IMR-90 (cell line): ENCODE measurements at regions not wholly inside any gene's neighbourhood (a gene's known extent, or its start where the extent isn't known, plus 50 kb on each side); places are given as distances from the start of the nearest gene placed in this dataset.

ENCODE experiments used
- ATAC-seq: fragments of 200-7000 bp; cut with Tn5 transposase; 2 replicates; pipeline ENCODE4 v1.9.1; 2020; ENCODE audit warnings: low read depth, mild to moderate bottlenecking, moderate library complexity
- BruUV-seq: library from RNA; stranded (reverse); fragments of 400-500 nt; replicated peaks from 2 replicates; lab custom pipeline; 2021; lab: Mats Ljungman, UMichigan
- CTCF ChIA-PET: fragments of 300-600 bp; formaldehyde crosslinking; extraction: SDS; loops from one replicate; lab custom pipeline; 2021; ENCODE audit warnings: antibody characterized with exemption; lab: Yijun Ruan, JAX
- POLR2A ChIA-PET: fragments of 300-600 bp; sonication (Branson Sonifier 250); formaldehyde crosslinking; loops from one replicate; lab custom pipeline; 2022; ENCODE audit warnings: antibody characterized with exemption; ENCODE audit not compliant: unreplicated experiment; lab: Charles Lee
- DNase-seq: peaks from one replicate; pipeline ENCODE4 v3.0.0; 2013
- H2AFZ ChIP-seq: replicated peaks from 2 replicates; pipeline ENCODE3; 2013; ENCODE audit warnings: low read length, mild to moderate bottlenecking; ENCODE audit not compliant: poor library complexity
- H2AK5ac ChIP-seq: 2 replicates; pipeline ENCODE4 v1.6.1; 2013; ENCODE audit warnings: low read depth, low read length, inconsistent platforms
- H2AK9ac ChIP-seq: replicated peaks from 2 replicates; pipeline ENCODE3; 2013; ENCODE audit warnings: mild to moderate bottlenecking, low read depth, low read length, moderate library complexity; ENCODE audit not compliant: poor library complexity
- H2BK120ac ChIP-seq: 2 replicates; pipeline ENCODE4 v1.6.1; 2013; ENCODE audit warnings: low read depth, low read length, inconsistent platforms
- H2BK15ac ChIP-seq: 3 replicates; pipeline ENCODE4 v1.6.1; 2013; ENCODE audit warnings: low read depth, low read length, inconsistent platforms
- H2BK20ac ChIP-seq: 2 replicates; pipeline ENCODE4 v1.6.1; 2013; ENCODE audit warnings: low read depth, mild to moderate bottlenecking, inconsistent platforms, low read length, moderate library complexity
- H2BK5ac ChIP-seq: 2 replicates; pipeline ENCODE4 v1.6.1; 2013; ENCODE audit warnings: mild to moderate bottlenecking, low read depth, low read length, inconsistent platforms; ENCODE audit not compliant: poor library complexity, severe bottlenecking
- H3K14ac ChIP-seq: replicated peaks from 2 replicates; pipeline ENCODE4 v1.6.1; 2013; ENCODE audit warnings: low read depth, low read length, inconsistent platforms
- H3K18ac ChIP-seq: 2 replicates; pipeline ENCODE4 v1.6.1; 2013; ENCODE audit warnings: low read depth, low read length, control low read depth
- H3K23ac ChIP-seq: 2 replicates; pipeline ENCODE4 v1.6.1; 2013; ENCODE audit warnings: low read depth, low read length, inconsistent platforms
- H3K27ac ChIP-seq: 2 replicates; pipeline ENCODE4 v1.5.1; 2013; ENCODE audit warnings: mild to moderate bottlenecking, control low read depth, low read length; ENCODE audit not compliant: insufficient read depth
- H3K27me3 ChIP-seq: 2 replicates; pipeline ENCODE4 v1.6.1; 2013; ENCODE audit warnings: low read length; ENCODE audit not compliant: control insufficient read depth, insufficient read depth
- H3K36me3 ChIP-seq: 2 replicates; pipeline ENCODE4 v1.6.1; 2013; ENCODE audit warnings: low read length, mixed read lengths; ENCODE audit not compliant: control insufficient read depth, insufficient read depth
- H3K4ac ChIP-seq: 2 replicates; pipeline ENCODE4 v1.6.1; 2013; ENCODE audit warnings: low read depth, low read length, inconsistent platforms
- H3K4me1 ChIP-seq: 2 replicates; pipeline ENCODE4 v1.6.1; 2013; ENCODE audit warnings: low read length, mixed read lengths; ENCODE audit not compliant: control insufficient read depth, insufficient read depth
- H3K4me2 ChIP-seq: 2 replicates; pipeline ENCODE4 v1.6.1; 2013; ENCODE audit warnings: low read depth, mild to moderate bottlenecking, control low read depth, low read length, moderate library complexity
- H3K4me3 ChIP-seq: 2 replicates; pipeline ENCODE4 v1.5.1; 2013; ENCODE audit warnings: low read depth, mild to moderate bottlenecking, control low read depth, low read length, moderate library complexity; ENCODE audit not compliant: insufficient read depth
- H3K56ac ChIP-seq: 2 replicates; pipeline ENCODE4 v1.6.1; 2013; ENCODE audit warnings: low read length, inconsistent platforms; ENCODE audit not compliant: insufficient read depth; ENCODE audit errors: extremely low read depth
- H3K79me1 ChIP-seq, 2 experiments: 2 replicates each; pipeline ENCODE4 v1.6.1; 2013; ENCODE audit warnings: low read length in 2 of 2, inconsistent platforms in 1 of 2, low read depth in 1 of 2
- H3K9ac ChIP-seq: 2 replicates; pipeline ENCODE4 v1.6.1; 2013; ENCODE audit warnings: low read depth, low read length, control low read depth
- H3K9me1 ChIP-seq: 2 replicates; pipeline ENCODE4 v1.6.1; 2013; ENCODE audit warnings: low read length, inconsistent platforms; ENCODE audit not compliant: insufficient read depth
- H3K9me3 ChIP-seq: 2 replicates; pipeline ENCODE4 v1.6.1; 2013; ENCODE audit warnings: low read length; ENCODE audit not compliant: control insufficient read depth, insufficient read depth
- H4K20me1 ChIP-seq: 2 replicates; pipeline ENCODE4 v1.6.1; 2013; ENCODE audit warnings: low read length, inconsistent platforms; ENCODE audit not compliant: insufficient read depth
- H4K5ac ChIP-seq: 2 replicates; pipeline ENCODE4 v1.6.1; 2013; ENCODE audit warnings: mild to moderate bottlenecking, low read depth, low read length, control low read depth
- H4K8ac ChIP-seq, 2 experiments: 2 replicates each; pipeline ENCODE4 v1.6.1; 2013; ENCODE audit warnings: low read depth in 2 of 2, low read length in 2 of 2, control low read depth in 1 of 2, inconsistent platforms in 1 of 2
- H4K91ac ChIP-seq: 2 replicates; pipeline ENCODE4 v1.6.1; 2013; ENCODE audit warnings: low read depth, low read length, inconsistent platforms; ENCODE audit not compliant: insufficient read depth
- BHLHE40 ChIP-seq: fragments of 150-350 bp; IDR thresholded peaks from 2 replicates; pipeline ENCODE4 v1.6.1; 2016; ENCODE audit warnings: mild to moderate bottlenecking, low read depth, low read length
- ELK1 ChIP-seq: fragments of 150-350 bp; IDR thresholded peaks from 2 replicates; pipeline ENCODE4 v1.6.1; 2016; ENCODE audit warnings: low read depth, mild to moderate bottlenecking, low read length, moderate library complexity, borderline replicate concordance
- FOS ChIP-seq: fragments of 150-350 bp; IDR thresholded peaks from 2 replicates; pipeline ENCODE4 v1.6.1; 2016; ENCODE audit warnings: low read depth, low read length
- MAFK ChIP-seq: IDR thresholded peaks from 2 replicates; pipeline ENCODE4 v1.6.1; 2012; ENCODE audit warnings: low read depth, low read length, improper control_type of control experiment
- MAZ ChIP-seq: IDR thresholded peaks from 2 replicates; pipeline ENCODE4 v1.6.1; 2012; ENCODE audit warnings: low read depth, mild to moderate bottlenecking, low read length, improper control_type of control experiment, moderate library complexity, borderline replicate concordance
- MXI1 ChIP-seq: IDR thresholded peaks from 2 replicates; pipeline ENCODE4 v1.6.1; 2012; ENCODE audit warnings: low read depth, mild to moderate bottlenecking, low read length, moderate library complexity, borderline replicate concordance
- NFE2L2 ChIP-seq: fragments of 150-350 bp; IDR thresholded peaks from 2 replicates; pipeline ENCODE4 v1.6.1; 2016; ENCODE audit warnings: low read depth, mild to moderate bottlenecking, low read length
- POLR2A ChIP-seq: IDR thresholded peaks from 2 replicates; pipeline ENCODE4 v1.6.1; 2012; ENCODE audit warnings: mild to moderate bottlenecking, low read depth, low read length
- RAD21 ChIP-seq: IDR thresholded peaks from 2 replicates; pipeline ENCODE4 v1.6.1; 2012; ENCODE audit warnings: low read length, improper control_type of control experiment
- RCOR1 ChIP-seq: IDR thresholded peaks from 2 replicates; pipeline ENCODE4 v1.6.1; 2012; ENCODE audit warnings: mild to moderate bottlenecking, low read length, improper control_type of control experiment; ENCODE audit not compliant: insufficient replicate concordance
- RFX5 ChIP-seq: IDR thresholded peaks from 2 replicates; pipeline ENCODE4 v1.8.0; 2012; ENCODE audit warnings: low read depth, mild to moderate bottlenecking, low read length, moderate library complexity
- WGBS, 2 experiments: methylation state at CpG; one replicate each; pipeline versions ENCODE4 v1.1.5 to v1.1.7; 2013; ENCODE audit warnings: missing lambda C conversion rate in 2 of 2; ENCODE audit not compliant: insufficient read length in 1 of 2; ENCODE audit errors: extremely low coverage in 2 of 2; 5-methylcytosine and 5-hydroxymethylcytosine counted together
- dilution Hi-C: fragments of 300-500 bp; cut with HindIII; formaldehyde crosslinking; loops from one replicate; pipeline ENCODE4 v1.14.3; 2018; ENCODE audit warnings: low sequenced_read_pairs; ENCODE audit not compliant: unreplicated experiment
- in situ Hi-C: fragments of 300-500 bp; cut with MboI; formaldehyde crosslinking; loops from 3 replicates; pipeline ENCODE4 v1.14.3; 2019; ENCODE audit warnings: low sequenced_read_pairs, inconsistent platforms, mixed read lengths
- intact Hi-C: fragments of 100-400 bp; cut with micrococcal nuclease; formaldehyde crosslinking; loops from 2 replicates; pipeline ENCODE4 v1.10.0; 2022

GRCh38 chr1:199009447-199009846 is 370.6 kb downstream of the PTPRC start:
- DNase-seq = no peak
- Histone ChIP-seq H3K56ac (no peak overlapping the region), H3K9me3 (no peaks in the 10 kb centered on the region), H4K20me1 (no peaks in the 10 kb centered on the region), H2BK120ac (no peak overlapping the region), H3K27ac (no peak overlapping the region), H3K4me2 (no peak overlapping the region), H3K4me1 (no peaks in the 10 kb centered on the region), H2AK5ac (no peak overlapping the region), H3K27me3 (no peaks in the 10 kb centered on the region), H3K4ac (no peak overlapping the region), H3K79me1 (no peaks in the 10 kb centered on the region), H4K5ac (no peak overlapping the region), H2AFZ (no peak overlapping the region), H3K14ac (no peak overlapping the region), H2AK9ac (no peak overlapping the region), H3K18ac (no peak overlapping the region), H2BK15ac (no peak overlapping the region), H2BK5ac (no peak overlapping the region), H3K4me3 (no peak overlapping the region), H3K9me1 (no peaks in the 10 kb centered on the region), H2BK20ac (no peak overlapping the region), H3K36me3 (no peaks in the 10 kb centered on the region), H3K9ac (no peak overlapping the region), H4K91ac (no peak overlapping the region), H4K8ac (no peak overlapping the region), H3K23ac (no peak overlapping the region)
- TF ChIP-seq RFX5 (no peak), NFE2L2 (no peak), POLR2A (no peak), MXI1 (no peak), MAFK (no peak), BHLHE40 (no peak), RAD21 (no peak), ELK1 (no peak), RCOR1 (no peak), FOS (no peak), MAZ (no peak)
- no CpG with 5 or more reads among the region's 5 CpGs for WGBS, 2 experiments
- no peak for ATAC-seq
- BruUV-seq = no TSS peak
- dilution Hi-C loops = no loop called here
- in situ Hi-C loops = no loop called here
- intact Hi-C loops = no loop called here
- ChIA-PET CTCF (no interaction called here), POLR2A (no interaction called here)
